GM04504 (cell line): ENCODE measurements at regions not wholly inside any gene's neighbourhood (a gene's known extent, or its start where the extent isn't known, plus 50 kb on each side); places are given as distances from the start of the nearest gene placed in this dataset.

Experiments used
- DNase-seq: peaks from one replicate; pipeline ENCODE4 v3.0.0-alpha.2; 2012; ENCODE audit warnings: low read depth

DNA sequence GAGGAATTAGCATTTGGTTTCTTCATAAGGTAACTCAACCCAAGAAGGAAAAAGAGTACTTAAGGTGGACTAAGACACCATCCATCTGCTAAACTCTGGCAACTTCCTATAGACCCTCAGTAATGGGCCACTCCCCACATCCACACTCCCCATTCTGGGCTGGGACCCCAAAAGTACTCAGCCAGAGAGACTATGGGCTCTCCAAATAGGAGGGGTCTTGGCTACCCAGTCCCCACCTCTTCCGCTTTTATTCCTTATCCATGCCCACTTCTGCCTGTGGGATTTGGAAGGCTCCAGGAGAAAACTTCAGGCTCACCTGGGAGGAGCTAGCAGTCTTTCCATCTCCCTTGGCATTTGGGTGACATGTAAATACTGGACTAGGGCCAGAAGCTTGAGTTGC, 164.5 kb upstream of the CCL2 start:
- DNase-seq = no peak

DNA sequence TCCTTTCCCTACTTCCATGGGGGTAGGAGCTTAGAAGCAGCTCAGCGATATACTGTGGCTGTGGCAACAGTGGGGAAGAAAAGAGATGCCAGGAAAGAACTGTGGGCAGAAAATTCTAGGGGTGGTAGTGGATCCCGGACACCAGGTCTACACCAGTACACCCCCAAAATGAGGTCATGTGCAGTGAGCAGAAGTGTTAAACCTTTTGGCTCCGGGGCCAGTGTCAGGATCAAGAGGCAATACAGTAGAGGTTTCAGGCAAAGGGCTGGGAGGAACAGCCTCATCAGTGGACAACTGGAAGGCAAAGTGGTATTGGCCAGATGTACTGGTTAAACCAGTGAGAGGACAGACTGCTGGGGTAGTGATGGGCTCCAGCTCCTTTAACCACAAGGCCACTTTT, 163.1 kb upstream of the CCL2 start:
- DNase-seq = no peak

DNA sequence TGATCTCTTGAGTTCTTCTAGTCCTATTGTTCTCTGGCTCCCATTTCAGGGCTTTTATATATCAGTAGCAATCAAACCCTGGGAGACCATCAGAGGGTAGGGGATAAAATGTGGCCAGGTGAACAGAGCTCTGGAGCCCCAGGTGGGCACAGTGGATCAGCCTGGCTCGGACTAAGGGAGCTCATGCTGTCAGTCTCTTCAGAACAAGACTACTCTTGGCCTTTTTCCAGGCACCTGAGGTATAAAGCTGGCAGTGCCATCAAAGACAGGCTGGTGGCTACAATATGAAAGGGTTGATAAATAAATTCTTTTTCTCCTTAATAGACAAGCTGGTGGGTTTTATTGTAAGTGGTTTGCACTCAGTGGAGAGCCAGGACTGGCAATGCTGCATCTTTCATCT, 160.0 kb upstream of the CCL2 start:
- DNase-seq = no peak

DNA sequence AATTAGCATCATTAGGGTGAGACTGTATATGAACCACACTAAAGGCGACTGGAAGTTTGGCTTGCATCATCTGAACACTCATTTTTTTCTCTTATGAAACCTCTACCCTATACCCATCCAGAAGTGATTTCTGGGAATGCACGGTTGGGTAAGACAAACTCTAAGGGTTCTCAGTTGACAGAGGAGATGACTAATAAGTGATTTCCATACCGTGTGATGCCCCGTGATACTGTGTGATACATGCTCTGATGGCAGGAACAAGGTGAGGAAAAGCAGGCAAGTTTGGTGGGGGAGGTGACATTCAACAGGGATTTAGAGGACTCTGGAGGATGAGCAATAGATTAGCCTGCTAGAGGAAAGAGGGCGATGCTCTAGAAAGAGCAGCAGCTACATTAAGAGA, 156.4 kb upstream of the CCL2 start:
- DNase-seq = no peak

DNA sequence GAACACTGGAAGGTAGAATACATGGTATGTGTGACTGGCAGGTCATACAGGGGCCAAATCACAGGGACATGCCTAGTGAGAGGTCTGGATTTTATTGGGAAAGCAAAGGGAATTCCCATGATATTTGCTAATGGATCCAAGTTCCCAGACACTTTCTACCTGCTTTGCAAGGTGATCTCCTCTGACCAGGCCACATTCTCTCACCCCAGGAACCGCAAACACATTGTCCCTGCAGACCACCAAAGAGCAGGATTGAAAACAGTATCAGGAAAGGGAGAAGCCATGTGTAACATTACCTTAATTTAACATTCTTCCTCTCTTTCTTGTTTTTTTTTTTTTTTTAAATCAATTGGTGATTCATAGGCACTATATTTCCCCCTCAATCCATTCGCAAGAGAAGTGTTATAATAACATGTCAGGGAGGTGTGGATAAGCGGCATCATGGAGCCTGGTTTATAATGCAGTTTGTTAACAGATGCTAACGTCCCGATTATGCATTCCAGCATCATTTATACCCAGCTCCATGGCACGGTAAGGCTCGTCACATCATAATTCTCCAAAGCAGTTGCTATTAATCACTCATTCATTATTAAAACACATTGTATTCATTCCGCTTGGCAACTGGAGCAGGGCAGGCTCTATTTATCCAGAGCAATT, 155.1 kb upstream of the CCL2 start:
- no peak for DNase-seq

DNA sequence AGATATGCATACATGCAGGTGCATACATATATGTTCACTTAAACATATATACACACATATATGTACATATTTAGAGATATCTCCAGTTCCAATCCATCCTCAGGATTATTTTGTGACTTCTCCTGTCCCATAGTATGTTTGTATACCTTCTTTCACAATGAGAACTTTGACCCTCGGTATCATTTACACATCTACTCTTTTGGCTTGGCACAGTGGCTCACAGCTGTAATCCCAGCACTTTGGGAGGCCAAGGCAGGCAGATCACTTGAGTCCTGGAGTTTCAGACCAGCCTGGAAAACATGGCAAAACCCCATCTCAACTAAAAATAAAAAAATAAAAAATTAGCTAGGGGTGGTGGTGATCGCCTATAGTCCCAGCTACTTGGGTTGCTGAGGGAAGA, 148.1 kb upstream of the CCL2 start:
- DNase-seq = no peak

DNA sequence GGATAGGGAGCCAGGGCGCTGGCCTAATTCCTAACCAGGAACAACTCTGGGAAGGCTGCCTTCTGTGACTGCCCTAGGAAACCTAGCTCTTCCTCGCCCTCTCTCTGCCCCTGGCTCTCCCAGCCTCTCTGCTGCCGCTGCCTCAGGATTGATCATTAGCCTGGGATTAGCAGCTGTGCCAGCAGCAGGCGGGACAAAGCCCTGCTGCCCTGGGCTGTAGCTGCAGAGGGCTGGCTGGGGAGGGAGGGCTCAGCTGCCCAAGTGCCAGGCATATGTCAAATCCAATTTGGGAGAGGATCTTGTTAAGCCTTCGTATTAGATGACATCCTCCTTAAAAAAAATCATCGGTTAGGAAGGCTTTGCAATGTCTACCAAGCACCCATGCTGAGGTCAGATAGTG, 144.8 kb upstream of the CCL2 start:
- no peak for DNase-seq

DNA sequence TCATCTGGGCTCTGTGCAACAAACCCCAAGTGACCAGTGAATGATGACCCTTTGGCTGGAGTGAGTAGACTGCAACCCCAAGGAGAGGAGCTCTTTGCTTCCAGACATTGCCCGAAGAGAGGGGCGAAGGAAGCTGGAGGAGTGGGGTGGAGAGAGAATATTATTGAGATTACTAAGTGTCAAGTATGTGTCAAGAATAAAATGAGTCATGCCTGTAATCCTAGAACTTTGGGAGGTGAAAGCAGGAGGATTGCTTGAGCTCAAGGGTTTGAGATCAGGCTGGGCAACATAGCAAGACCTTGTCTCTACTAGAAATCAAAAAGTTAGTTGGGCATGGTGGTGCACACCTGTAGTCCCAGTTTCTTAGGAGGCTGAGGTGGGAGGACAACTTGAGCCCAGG, 142.0 kb upstream of the CCL2 start:
- DNase-seq = no peak

DNA sequence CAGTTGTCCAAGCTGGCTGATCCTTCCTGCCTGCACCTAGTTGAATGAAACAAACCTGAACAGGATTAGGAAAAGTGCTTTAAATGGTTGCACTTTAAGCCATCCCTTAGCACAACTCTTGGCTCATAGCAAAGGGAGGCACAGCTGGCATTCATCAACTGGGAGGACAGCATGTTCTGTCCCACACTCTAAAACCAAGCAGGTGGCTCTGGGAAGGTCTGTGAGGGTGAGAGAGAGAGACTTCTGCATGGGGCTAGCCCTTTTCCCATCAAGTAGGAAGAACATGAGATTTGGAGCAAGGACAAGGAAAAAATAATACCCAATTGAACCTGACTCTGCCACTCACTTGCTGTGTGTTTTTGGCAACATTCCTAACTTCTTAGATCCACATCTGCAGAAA, 140.9 kb upstream of the CCL2 start:
- no peak for DNase-seq

DNA sequence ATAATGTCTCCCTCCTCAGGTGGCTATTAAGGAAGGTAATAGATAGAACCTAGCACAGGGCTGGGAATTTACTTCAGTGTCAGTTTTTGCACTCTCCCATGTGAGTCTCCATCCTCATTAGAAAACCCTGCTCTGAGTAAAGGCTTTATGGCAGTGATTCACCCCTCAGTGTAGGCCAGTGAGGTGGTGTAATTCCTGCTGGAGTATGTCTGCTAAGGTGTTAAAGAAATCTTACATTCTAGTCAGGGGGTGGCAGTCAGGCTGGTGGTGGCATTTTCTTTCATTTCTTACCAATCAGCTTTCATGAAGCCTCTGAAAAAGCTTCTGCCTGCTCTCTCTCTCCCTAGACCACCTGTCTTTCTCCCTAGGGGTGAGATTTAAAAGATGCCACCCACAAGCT, 138.8 kb upstream of the CCL2 start:
- DNase-seq = no peak

DNA sequence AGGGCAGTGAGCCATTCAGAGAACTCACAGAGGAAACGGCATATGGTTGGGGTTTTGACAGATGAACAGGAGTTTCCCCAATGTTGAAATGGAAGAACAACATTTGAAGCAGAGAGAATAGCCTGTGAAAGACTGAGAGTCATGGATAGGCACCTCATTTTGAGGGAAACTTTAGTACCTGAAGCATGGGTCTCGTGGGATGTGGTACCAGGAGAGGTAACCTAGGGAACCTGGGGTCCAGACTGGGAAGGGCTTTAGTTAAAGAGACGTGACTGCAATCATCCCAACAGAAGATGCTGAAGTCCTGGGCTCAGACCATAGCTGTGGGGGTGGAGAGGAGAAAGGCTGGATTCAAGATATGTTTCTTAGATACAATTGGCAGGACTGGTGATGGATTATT, 137.8 kb upstream of the CCL2 start:
- no peak for DNase-seq

DNA sequence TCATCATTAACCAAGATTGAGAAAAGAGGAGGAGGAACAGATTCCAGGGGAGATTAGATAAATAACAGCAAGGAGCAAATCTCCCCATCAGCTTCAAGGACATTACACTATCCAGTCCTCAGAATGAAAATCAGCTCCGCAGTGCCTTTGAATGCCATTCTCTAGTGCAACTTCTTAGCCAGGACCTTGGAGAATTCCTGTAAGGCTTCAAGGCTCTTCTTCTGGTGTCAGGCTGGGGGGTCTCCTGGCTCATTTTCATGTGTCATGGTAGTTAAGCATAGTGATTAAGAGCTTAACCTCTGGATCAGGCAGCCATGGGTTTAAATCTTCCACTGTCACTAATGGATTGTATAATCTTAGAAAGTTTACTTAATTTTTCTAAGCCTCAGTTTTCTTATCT, 137.3 kb upstream of the CCL2 start:
- DNase-seq = no peak

DNA sequence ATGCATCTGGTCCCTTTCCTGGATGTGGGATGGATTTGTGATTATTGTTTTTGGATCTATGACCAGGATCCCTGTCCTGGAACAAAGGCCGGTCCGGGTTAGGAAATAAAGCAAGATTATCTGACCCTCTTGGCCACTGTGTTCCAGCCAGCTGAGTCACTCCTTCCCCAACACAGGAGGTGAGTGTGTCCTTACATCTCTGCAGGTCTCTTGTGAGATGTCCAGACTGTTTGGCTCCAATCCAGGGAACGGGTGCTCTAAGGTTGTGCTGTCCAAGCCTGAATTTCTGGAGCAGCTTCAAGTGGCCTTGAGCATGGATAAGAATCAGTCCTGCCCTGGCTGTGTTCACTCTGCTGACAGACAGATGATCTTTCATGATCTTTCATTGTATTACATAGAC, 136.5 kb upstream of the CCL2 start:
- DNase-seq = no peak

DNA sequence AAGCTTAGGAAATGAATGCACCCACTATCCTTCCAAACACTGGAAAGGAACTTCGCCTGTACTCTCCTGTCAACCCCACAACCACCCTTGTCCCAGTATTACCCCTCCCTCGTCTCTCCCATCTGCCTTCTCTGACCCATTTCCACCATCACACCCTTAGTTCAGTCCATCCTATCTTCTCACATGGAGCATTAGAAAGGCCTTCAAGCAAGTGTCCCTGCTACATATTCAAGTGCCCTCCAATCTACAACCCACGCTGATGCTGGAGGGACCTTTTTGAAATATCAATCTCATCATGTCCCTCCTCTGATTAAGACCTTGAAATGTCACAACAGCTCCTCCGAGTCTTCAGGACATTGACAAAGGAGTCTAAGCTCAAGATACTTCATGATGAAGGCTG, 133.8 kb upstream of the CCL2 start:
- DNase-seq = no peak

DNA sequence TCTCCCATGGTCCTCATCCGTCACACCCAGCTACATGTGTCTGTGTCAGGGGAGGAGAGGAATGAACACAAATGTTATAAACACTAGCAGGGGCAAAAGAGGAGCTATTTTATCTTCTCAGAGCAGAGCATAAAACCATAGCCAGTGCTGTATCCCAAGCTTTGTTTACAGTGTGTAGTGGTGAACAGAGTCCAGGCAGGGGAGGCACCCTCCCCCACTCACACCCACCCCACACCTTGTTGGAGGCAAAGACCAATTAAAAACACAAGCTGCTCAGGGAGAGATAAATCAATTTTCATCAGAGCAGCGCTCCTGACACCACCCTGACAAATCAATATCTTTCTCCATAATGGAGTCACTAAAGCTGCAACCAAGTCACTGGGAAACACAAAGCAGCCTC, 132.6 kb upstream of the CCL2 start:
- no peak for DNase-seq

DNA sequence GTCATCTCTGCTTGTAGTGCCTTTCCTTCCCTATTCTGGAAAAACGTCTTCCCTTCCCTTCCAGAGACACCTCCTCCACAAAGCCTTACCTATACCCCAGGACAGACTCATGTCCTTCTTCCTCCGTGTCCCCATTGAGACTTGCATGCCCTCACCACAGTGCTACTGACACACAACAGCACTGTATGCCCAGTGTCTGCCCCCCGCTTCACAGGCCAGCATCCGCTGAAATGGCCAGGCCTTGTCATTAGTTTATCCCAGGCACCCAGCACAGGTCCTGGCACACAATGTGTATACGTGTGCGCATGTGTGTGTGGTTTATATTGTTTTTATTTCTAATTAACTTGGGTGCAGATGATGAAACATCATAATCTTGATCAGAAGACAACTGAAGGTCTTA, 130.1 kb upstream of the CCL2 start:
- DNase-seq = no peak

DNA sequence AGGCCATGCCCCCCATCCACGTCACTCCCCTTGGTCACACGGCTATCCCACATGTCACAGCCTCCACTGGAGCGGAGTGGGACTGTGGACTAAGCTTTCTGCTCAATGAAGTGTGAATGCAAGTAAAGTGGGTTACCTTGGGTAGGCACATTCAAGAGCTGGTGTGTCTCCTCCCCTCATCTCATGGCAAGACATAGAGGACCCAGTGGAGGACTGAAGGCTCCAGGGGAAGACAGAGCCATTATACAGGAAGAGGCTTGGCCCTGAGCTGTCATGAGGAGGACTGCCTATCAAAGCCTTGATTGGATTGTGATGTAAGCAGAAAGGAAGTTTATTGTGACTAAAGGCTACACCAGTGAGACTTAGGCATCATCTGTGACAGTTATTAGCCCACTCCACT, 129.2 kb upstream of the CCL2 start:
- no peak for DNase-seq

DNA sequence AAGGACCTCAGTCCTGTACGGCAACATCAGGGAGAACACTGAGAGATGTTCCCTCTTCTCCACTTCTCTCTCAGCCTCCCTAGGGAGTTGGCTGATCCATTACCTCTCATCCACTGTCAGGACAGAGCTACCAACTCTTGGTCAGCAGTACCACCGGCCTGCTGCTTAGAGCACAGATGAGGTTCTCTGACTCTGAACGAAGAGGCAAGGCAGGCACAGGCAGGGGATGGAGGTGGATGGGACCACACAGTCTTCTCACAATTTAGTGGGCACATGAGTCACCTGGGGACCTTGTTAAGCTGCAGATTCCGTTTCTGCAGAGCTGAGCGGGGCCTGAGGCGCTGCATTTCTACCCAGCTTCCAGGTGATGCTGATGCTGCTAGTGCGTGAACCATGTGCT, 128.6 kb upstream of the CCL2 start:
- no peak for DNase-seq

DNA sequence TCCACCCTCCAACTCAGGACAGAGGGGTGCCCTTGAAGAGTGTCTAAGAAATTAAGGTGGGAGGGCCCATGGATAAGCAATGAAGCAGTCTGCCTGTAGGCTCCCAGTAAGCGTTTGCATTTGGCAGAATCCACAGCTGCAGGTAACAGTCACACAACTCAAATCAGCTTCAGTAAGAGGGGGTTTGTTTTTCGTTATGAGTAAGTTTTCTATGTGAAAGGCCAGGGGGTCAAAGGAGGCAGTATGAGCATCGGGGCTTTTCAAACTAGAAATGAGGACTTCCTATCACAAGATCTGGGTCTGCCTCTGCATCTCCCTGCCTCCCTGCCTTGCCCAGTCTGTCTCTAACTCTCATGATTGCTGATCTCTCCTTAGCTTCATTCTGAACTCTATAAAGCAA, 128.1 kb upstream of the CCL2 start:
- DNase-seq = no peak

DNA sequence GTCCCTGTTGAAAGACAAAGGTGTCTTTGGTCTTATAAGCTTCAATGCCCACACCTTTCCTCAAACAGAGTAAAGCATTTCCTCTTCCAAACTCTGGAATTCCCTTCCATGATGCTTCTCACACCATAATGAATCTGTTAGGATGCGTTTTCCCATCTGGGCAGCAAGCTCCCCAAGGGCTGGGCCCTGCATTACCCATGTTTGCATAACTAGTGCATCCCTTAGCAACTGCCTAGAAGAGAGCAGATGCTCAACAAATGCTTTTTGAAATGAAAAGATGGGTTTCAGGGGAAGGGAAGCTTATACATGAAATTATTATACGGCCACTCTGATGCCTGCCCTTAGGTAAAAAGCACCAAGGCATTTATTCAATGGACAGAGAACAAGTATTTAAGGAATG, 124.5 kb upstream of the CCL2 start:
- DNase-seq = no peak

DNA sequence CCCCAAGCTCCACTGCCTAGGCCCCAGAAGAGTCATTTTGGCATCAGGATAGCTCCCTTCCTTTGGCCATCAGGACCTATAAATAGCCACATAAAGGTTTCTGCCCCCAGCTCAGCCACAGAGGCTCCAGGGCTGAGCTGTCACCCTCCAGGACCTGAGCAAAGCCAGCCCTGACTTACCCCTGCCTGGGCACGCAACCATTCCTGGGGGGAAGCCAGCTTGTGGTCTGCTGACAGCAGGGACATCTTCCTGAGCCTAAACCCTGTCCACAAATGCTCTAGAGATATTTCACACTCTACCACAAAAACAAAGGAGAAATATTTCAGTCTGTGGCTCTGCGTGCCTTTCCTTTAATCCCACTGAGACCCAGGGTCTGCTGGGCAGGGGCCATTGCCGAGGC, 123.7 kb upstream of the CCL2 start:
- no peak for DNase-seq

DNA sequence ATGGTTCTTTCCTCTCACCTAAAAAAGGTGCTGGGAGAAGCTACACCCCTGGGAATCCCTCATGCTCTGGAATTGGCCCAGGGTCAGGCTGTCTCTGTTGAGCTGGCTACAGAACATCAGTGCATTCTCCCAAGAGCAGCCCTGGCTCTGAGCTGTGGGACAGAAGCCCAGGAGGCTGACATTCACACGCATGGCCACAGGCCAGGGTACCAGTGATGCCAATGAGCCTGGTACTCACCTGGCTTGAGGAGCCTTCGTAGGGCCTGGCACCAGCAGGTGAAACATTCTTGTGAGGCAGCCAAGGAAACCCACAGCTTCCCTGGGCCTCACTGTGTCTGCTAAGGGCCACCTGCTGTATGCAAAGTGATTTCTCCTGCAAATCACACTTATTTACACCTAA, 121.7 kb upstream of the CCL2 start:
- DNase-seq = no peak

DNA sequence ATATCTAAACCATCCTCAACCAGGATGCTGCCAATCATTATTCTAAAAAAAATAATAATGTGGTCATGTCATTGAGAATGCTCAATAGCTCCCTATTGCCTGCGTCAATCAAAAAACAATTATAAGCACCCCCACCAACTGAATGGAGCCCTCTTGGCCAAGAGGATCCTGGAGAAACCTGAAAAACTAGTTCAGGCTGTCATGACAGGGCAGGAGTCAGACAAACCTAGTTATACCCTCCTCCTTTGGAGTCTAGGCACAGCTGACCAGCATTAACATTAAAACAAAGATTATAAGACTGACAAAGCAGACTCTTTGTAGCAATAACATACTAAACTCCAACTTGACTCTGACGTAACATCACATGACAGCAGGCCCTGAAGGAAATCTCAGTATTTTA, 119.2 kb upstream of the CCL2 start:
- no peak for DNase-seq

DNA sequence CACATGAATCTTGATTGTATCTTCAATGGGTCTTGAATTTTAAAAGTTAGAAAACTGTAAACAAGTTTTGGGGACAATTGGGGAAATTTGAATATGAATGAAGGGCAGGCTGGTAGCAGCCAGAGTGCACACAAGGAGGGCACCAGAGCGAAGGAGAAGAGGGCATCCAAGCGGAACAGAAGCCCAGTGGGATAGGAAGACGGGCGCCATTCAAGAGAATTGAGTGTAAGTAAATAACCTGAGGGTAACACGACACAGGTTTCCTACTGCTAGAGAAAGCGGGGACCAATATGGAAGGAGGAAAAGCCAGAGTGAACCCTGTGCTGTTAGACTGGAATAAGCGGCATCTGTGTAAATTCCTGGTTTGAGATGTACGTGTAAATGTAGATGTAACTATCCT, 115.1 kb upstream of the CCL2 start:
- DNase-seq = no peak

DNA sequence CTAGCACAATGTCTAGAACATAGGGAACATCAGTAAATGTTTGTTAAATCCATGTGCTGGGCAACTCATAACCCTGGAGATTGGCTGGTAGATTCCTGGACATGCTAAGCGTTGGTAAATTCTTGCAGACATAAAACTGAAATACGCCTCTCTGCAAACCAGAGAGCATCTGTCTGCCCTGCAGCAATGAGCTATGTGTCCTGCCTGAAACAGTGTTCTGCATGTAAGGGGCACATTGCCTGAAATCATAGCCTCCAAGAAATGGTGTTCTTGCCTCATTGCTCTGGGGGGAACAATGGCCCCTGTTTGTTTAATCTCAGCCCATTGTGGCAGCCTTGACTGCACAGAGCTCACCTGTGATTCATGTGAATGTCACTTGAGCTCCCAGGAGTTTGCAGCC, 113.5 kb upstream of the CCL2 start:
- DNase-seq = no peak
